ENCODE measurements at regions not wholly inside any gene's neighbourhood (a gene's known extent, or its start where the extent isn't known, plus 50 kb on each side); places are given as distances from the start of the nearest gene placed in this dataset.

- ChIA-PET SMC1A (ENCODE audit: uncharacterized antibody, unreplicated experiment) (interaction anchor here (1.4 kb wide), 1 partner anchor 10 kb away, joined by 3 read pairs; no protein-coding TSS in a partner anchor), RAD21 (ENCODE audit: unreplicated experiment) (no interaction called here), POLR2A (no interaction called here), CTCF (interaction anchor here (1.5 kb wide), 1 partner anchor 10 kb away, joined by 4 read pairs; no protein-coding TSS in a partner anchor)
- no peaks in the 10 kb centered on the region for H3K79me2 ChIP-seq (ENCODE audit: control insufficient read depth, insufficient read depth, low read length)
- H4K20me1 ChIP-seq (ENCODE audit: control insufficient read depth, insufficient read depth): no peaks in the 10 kb centered on the region
- H3K27me3 ChIP-seq (replicated peaks in 1 of 2; ENCODE audit: control insufficient read depth in 2 of 2, insufficient read depth in 2 of 2, low read length in 1 of 2): no peaks in the 10 kb centered on the region
- ATAC-seq (no peak), FAIRE-seq (no peak), DNase-seq (ENCODE audit: low read depth, low spot score) (no peak)
- TF ChIP-seq SMARCA5 (IDR thresholded peaks at IDR 0.05) (no peak), NR2F1 (conservative IDR thresholded peaks at IDR 0.05) (no peak), IKZF2 (IDR thresholded peaks at IDR 0.05) (no peak), IKZF1 (conservative IDR thresholded peaks at IDR 0.05) (no peak), NR2C1 (IDR thresholded peaks at IDR 0.05) (no peak), ASH2L (IDR thresholded peaks at IDR 0.05; ENCODE audit: borderline replicate concordance, low read depth) (no peak), SIX5 (IDR thresholded peaks at IDR 0.05; ENCODE audit: low read depth, low read length, severe bottlenecking) (no peak)
- H3K4me1 ChIP-seq (ENCODE audit: control insufficient read depth, insufficient read depth, low read length): no peaks in the 10 kb centered on the region
- no peak overlapping the region for H2AFZ ChIP-seq (ENCODE audit: control insufficient read depth, low read depth, low read length)
- 0% methylated on average over 2 of the region's 2 CpGs for WGBS (ENCODE audit: insufficient coverage, insufficient replicate concordance, low lambda C conversion rate, missing lambda C conversion rate)
- intact Hi-C loops (cut with micrococcal nuclease; ENCODE audit: unreplicated experiment) (no loop called here), in situ Hi-C loops (cut with MboI) (no loop called here)
- no peak overlapping the region for H3K4me2 ChIP-seq (ENCODE audit: control insufficient read depth, insufficient read depth)
- no peak overlapping the region for H3K27ac ChIP-seq (ENCODE audit: control insufficient read depth, insufficient read depth)
- H3K9me3 ChIP-seq (replicated peaks; ENCODE audit: control insufficient read depth, insufficient read depth, low read length): no peaks in the 10 kb centered on the region
- no TSS peak for BruUV-seq (replicated peaks)
- H3K36me3 ChIP-seq (ENCODE audit: control insufficient read depth in 2 of 2, insufficient read depth in 2 of 2, low read length in 1 of 2): no peaks in the 10 kb centered on the region
- no peak overlapping the region for H3K9ac ChIP-seq (ENCODE audit: control insufficient read depth, insufficient read depth, low read length)
- H3K4me3 ChIP-seq: no peak overlapping the region
These were observed 72.1 kb downstream of the AVPR1A start for GRCh38 chr12:63078906-63079305.

- SMC1A ChIA-PET (ENCODE audit: uncharacterized antibody, unreplicated experiment): no interaction called here
These were observed 75.5 kb downstream of the AVPR1A start for GRCh38 chr12:63075376-63076060.

More at GRCh38 chr12:63075376-63076060, 75.5 kb downstream of the AVPR1A start:
- Histone ChIP-seq H3K27me3 (replicated peaks in 1 of 2; ENCODE audit: control insufficient read depth in 2 of 2, insufficient read depth in 2 of 2, low read length in 1 of 2) (no peaks in the 10 kb centered on the region), H3K4me3 (no peak overlapping the region), H3K9ac (ENCODE audit: control insufficient read depth, insufficient read depth, low read length) (no peak overlapping the region), H2AFZ (ENCODE audit: control insufficient read depth, low read depth, low read length) (no peak overlapping the region), H3K36me3 (ENCODE audit: control insufficient read depth in 2 of 2, insufficient read depth in 2 of 2, low read length in 1 of 2) (no peaks in the 10 kb centered on the region), H3K79me2 (ENCODE audit: control insufficient read depth, insufficient read depth, low read length) (no peaks in the 10 kb centered on the region), H4K20me1 (ENCODE audit: control insufficient read depth, insufficient read depth) (no peaks in the 10 kb centered on the region), H3K9me3 (replicated peaks; ENCODE audit: control insufficient read depth, insufficient read depth, low read length) (no peaks in the 10 kb centered on the region), H3K4me2 (ENCODE audit: control insufficient read depth, insufficient read depth) (no peak overlapping the region), H3K27ac (ENCODE audit: control insufficient read depth, insufficient read depth) (no peak overlapping the region), H3K4me1 (ENCODE audit: control insufficient read depth, insufficient read depth, low read length) (no peaks in the 10 kb centered on the region)
- DNase-seq (ENCODE audit: low read depth, low spot score) (no peak), FAIRE-seq (no peak), ATAC-seq (no peak)
- no peak for TF ChIP-seq STAT1 (conservative IDR thresholded peaks at IDR 0.05)
- no peak for TF ChIP-seq SRF (IDR thresholded peaks at IDR 0.05; ENCODE audit: low read depth in 2 of 2, low read length in 2 of 2)
- TF ChIP-seq FOXK2 (IDR thresholded peaks at IDR 0.05): no peak
- TF ChIP-seq PAX5 (IDR thresholded peaks at IDR 0.05; ENCODE audit: borderline replicate concordance, low read depth, low read length): no peak
- no peak for TF ChIP-seq NFYB (IDR thresholded peaks at IDR 0.05; ENCODE audit: insufficient read depth, low read depth, low read length)
- no peak for TF ChIP-seq DPF2 (IDR thresholded peaks at IDR 0.05)
- no TSS peak for BruUV-seq (replicated peaks)
- RAD21 ChIA-PET (ENCODE audit: unreplicated experiment): no interaction called here
- intact Hi-C loops (cut with micrococcal nuclease; ENCODE audit: unreplicated experiment) (no loop called here), in situ Hi-C loops (cut with MboI) (no loop called here)
- CTCF ChIA-PET: interaction anchor here (1.2 kb wide), 1 partner anchor 8 kb away, joined by 4 read pairs; no protein-coding TSS in a partner anchor
- 43% methylated on average over 3 of the region's 3 CpGs for WGBS (ENCODE audit: insufficient coverage, insufficient replicate concordance, low lambda C conversion rate, missing lambda C conversion rate)
- POLR2A ChIA-PET: no interaction called here
